ENCODE measurements at regions not wholly inside any gene's neighbourhood (a gene's known extent, or its start where the extent isn't known, plus 50 kb on each side); places are given as distances from the start of the nearest gene placed in this dataset.

GRCh38 chr1:183711741-183712361 is 58.7 kb upstream of the APOBEC4 start:
- peak in 1 of 3 donors; percentile 29 for DNase-seq (ENCODE audit: low read depth in 3 of 3, low spot score in 2 of 3)

- no peak for DNase-seq (ENCODE audit: low read depth in 3 of 3, low spot score in 2 of 3)
Observed at GRCh38 chr1:183711165-183711682, 58.1 kb upstream of the APOBEC4 start.

GRCh38 chr1:183710734-183711133 is 57.6 kb upstream of the APOBEC4 start:
- no peak for DNase-seq (ENCODE audit: low read depth in 3 of 3, low spot score in 2 of 3)

GRCh38 chr1:183710333-183710732 is 57.2 kb upstream of the APOBEC4 start:
- no peak for DNase-seq (ENCODE audit: low read depth in 3 of 3, low spot score in 2 of 3)

- DNase-seq (ENCODE audit: low read depth in 3 of 3, low spot score in 2 of 3), result no peak
Observed at GRCh38 chr1:183704131-183704530, 51.0 kb upstream of the APOBEC4 start.

Data from right renal cortex interstitium (tissue), 3 donors.